Thyroid gland (tissue), 4 donors: ENCODE measurements at regions not wholly inside any gene's neighbourhood (a gene's known extent, or its start where the extent isn't known, plus 50 kb on each side); places are given as distances from the start of the nearest gene placed in this dataset.

Experiments used
- DNase-seq, 2 donors: peaks; one replicate each; pipeline ENCODE4 v3.0.0-alpha.2; 2019
- H3K27ac ChIP-seq, 3 donors: fragments of 200-600 bp; sonication (generic); 1 replicate in 2 of 3; 2 replicates in 1 of 3; pipeline ENCODE4 v1.5.1; 2016 to 2019; ENCODE audit warnings: mild to moderate bottlenecking in 1 of 3, moderate library complexity in 1 of 3
- H3K27me3 ChIP-seq: fragments of 200-600 bp; sonication (generic); one replicate; pipeline ENCODE4 v1.5.1; 2019
- H3K36me3 ChIP-seq, 2 donors: fragments of 200-600 bp; sonication (generic); one replicate each; pipeline ENCODE4 v1.5.1; 2016 to 2019
- H3K4me1 ChIP-seq, 2 donors: fragments of 200-600 bp; sonication (generic); one replicate each; pipeline ENCODE4 v1.5.1; 2017 to 2019
- H3K4me3 ChIP-seq, 3 donors: fragments of 200-600 bp; sonication (generic); replicated peaks in 1 of 3; 1 replicate in 2 of 3; 2 replicates in 1 of 3; pipeline ENCODE4 v1.5.1; 2016; ENCODE audit warnings: mild to moderate bottlenecking in 1 of 3
- H3K9me3 ChIP-seq: fragments of 200-600 bp; sonication (generic); one replicate; pipeline ENCODE4 v1.5.1; 2017
- CTCF ChIP-seq, 6 experiments: fragments of 200-600 bp in 3 of 6; fragments of 450-650 bp in 3 of 6; sonication (generic) in 3 of 6; IDR thresholded peaks; one replicate each; pipeline ENCODE4 v1.5.1; 2016 to 2019; ENCODE audit warnings: antibody characterized with exemption in 6 of 6, mild to moderate bottlenecking in 2 of 6, inconsistent platforms in 1 of 6, moderate library complexity in 1 of 6
- POLR2A ChIP-seq, 2 donors: fragments of 450-650 bp; IDR thresholded peaks; one replicate each; pipeline ENCODE4 v1.6.1; 2017; ENCODE audit warnings: antibody characterized with exemption in 2 of 2, mild to moderate bottlenecking in 2 of 2, moderate library complexity in 1 of 2
- WGBS, 2 donors: methylation state at CpG; one replicate each; pipeline ENCODE4 v1.1.5; 2017; 5-methylcytosine and 5-hydroxymethylcytosine counted together
- intact Hi-C: fragments of 100-400 bp; cut with DNase I; formaldehyde crosslinking; loops from one replicate; pipeline ENCODE4 v1.15.1; 2023

GRCh38 chr13:80265348-80265747 lies 75.6 kb downstream of the SPRY2 start:
- Histone ChIP-seq H3K27me3 (no peaks in the 10 kb centered on the region), H3K4me3 (no peak overlapping the region), H3K27ac (no peak overlapping the region), H3K9me3 (no peaks in the 10 kb centered on the region), H3K4me1 (no peaks in the 10 kb centered on the region), H3K36me3 (no peaks in the 10 kb centered on the region)
- intact Hi-C loops: no loop called here
- WGBS, 2 donors: 81 to 90% methylated on average over 1 of the region's 1 CpG
- TF ChIP-seq POLR2A (IDR thresholded peaks at IDR 0.05) (no peak), CTCF (IDR thresholded peaks at IDR 0.05) (no peak)
- DNase-seq: no peak

GRCh38 chr13:80263745-80264513 lies 77.0 kb downstream of the SPRY2 start:
- TF ChIP-seq POLR2A (IDR thresholded peaks at IDR 0.05): no peak
- WGBS, 2 donors: 83 to 91% methylated on average over 5 of the region's 5 CpGs
- no peaks in the 10 kb centered on the region for H3K4me1 ChIP-seq
- no peak overlapping the region for H3K27ac ChIP-seq
- intact Hi-C loops: no loop called here
- no peak overlapping the region for H3K4me3 ChIP-seq
- DNase-seq: no peak
- no peaks in the 10 kb centered on the region for H3K36me3 ChIP-seq
- no peaks in the 10 kb centered on the region for H3K9me3 ChIP-seq
- no peaks in the 10 kb centered on the region for H3K27me3 ChIP-seq

- no peak overlapping the region for H3K27ac ChIP-seq
- H3K4me3 ChIP-seq: no peak overlapping the region
- H3K4me1 ChIP-seq: no peaks in the 10 kb centered on the region
- H3K9me3 ChIP-seq: no peaks in the 10 kb centered on the region
- no peaks in the 10 kb centered on the region for H3K36me3 ChIP-seq
- intact Hi-C loops: no loop called here
- no peaks in the 10 kb centered on the region for H3K27me3 ChIP-seq
- no peak for DNase-seq
- WGBS, 2 donors: 83 to 91% methylated on average over 5 of the region's 5 CpGs
- TF ChIP-seq POLR2A (IDR thresholded peaks at IDR 0.05): no peak
- no peak for TF ChIP-seq CTCF (IDR thresholded peaks at IDR 0.05)
Observed at GRCh38 chr13:80262051-80262695, 78.8 kb downstream of the SPRY2 start.

- TF ChIP-seq CTCF (IDR thresholded peaks at IDR 0.05) (no peak), POLR2A (IDR thresholded peaks at IDR 0.05) (no peak)
- H3K9me3 ChIP-seq: no peaks in the 10 kb centered on the region
- H3K4me1 ChIP-seq: no peaks in the 10 kb centered on the region
- no peak for DNase-seq
- intact Hi-C loops: no loop called here
- H3K4me3 ChIP-seq: no peak overlapping the region
- no peak overlapping the region for H3K27ac ChIP-seq
- H3K27me3 ChIP-seq: no peaks in the 10 kb centered on the region
- no peaks in the 10 kb centered on the region for H3K36me3 ChIP-seq
- 75 to 96% methylated on average over 1 of the region's 1 CpG for WGBS, 2 donors
Observed at GRCh38 chr13:80259159-80259558, 81.8 kb downstream of the SPRY2 start.

- intact Hi-C loops: no loop called here
- DNase-seq: no peak
- no peaks in the 10 kb centered on the region for H3K36me3 ChIP-seq
- TF ChIP-seq POLR2A (IDR thresholded peaks at IDR 0.05): no peak
- TF ChIP-seq CTCF (IDR thresholded peaks at IDR 0.05): no peak
- H3K9me3 ChIP-seq: no peaks in the 10 kb centered on the region
- WGBS, 2 donors: 73 to 75% methylated on average over 7 of the region's 7 CpGs
- no peaks in the 10 kb centered on the region for H3K27me3 ChIP-seq
- H3K27ac ChIP-seq: no peak overlapping the region
- H3K4me1 ChIP-seq: no peaks in the 10 kb centered on the region
- no peak overlapping the region for H3K4me3 ChIP-seq
Observed at GRCh38 chr13:80256352-80256932, 84.5 kb downstream of the SPRY2 start.
